NCI-H128 (cell line): ENCODE measurements at regions not wholly inside any gene's neighbourhood (a gene's known extent, or its start where the extent isn't known, plus 50 kb on each side); places are given as distances from the start of the nearest gene placed in this dataset.

ENCODE experiments used
- DNase-seq: peaks from one replicate; lab custom pipeline; 2025; ENCODE audit not compliant: unreplicated experiment; lab: John Stamatoyannopoulos, UW

DNA sequence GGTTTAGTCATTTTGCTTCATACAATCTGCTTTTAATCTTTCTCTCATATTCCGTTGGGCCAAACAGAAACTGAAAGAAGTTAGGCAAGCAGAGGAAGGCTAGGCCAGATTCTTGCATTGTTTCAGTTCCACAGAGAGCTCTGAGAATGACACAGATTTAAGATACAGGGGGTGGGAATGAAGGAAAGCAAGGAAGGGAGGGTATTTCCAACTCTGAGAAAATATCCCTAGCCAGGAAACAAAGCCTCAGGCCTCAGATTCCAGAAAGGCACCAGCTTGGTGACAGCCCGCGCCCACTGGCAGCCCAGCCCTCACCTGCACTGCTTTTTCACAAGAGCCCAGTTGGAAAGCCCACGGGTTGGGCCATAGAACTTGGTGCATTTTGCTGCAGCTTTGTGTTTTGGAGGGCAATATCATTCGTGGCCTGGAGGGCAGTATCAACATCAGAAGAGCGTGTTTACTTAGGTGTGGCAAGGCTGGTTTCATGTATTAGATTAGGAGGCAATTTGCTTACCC lies 63.5 kb downstream of the ENC1 start:
- no peak for DNase-seq

DNA sequence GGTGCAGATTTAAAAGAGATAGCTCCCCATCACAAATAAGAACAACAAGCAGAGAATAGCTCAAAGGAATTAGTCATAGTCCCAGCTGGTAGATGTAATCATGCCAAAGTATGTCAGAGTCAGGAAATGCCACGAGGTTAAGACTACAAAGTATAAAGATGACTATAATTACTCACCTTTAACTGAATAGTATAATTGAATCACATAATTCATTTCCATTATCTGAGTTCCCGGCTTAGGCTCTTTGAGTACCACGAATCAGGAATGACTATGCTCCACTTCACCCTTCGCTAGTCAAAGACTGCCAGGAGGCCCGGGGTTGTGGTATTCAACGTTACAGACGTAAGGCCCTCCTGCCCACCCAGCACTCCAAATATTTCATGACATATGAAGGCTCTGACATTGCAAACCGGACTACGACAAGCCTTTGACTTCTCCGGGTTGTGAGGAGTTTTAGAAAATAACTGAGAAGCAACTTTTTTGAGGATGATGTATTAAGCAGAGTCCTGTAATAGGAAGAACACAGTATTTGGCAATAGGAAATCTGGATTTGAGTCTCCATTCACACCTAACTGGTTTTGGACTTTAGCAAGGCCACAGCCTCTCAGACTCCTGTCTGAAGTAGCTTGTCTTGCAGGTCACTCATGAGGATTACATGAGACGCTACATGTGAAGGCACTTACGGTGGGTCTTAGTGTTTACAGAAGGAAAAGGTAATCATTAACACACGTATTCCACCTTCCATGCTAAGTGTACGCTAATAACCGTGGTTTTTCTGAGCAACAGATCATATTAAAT lies 64.6 kb downstream of the ENC1 start:
- no peak for DNase-seq

DNA sequence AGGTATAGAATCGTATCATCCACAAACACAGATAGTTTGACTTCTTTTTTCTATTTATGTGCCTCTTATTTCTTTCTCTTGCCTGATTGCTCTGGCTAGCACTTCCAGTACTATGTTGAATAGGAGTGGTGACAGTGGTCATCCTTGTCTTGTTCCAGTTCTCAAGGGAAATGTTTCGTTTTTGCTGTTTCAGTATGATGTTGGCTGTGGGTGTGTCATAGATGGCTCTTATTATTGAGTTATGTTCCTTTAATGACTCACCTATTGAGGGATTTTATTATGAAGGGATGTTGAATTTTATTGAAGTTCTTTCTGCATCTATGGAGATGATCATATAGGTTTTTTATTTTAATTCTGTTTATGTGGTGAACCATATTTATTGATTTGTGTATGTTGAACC lies 70.3 kb downstream of the ENC1 start:
- DNase-seq, result no peak

DNA sequence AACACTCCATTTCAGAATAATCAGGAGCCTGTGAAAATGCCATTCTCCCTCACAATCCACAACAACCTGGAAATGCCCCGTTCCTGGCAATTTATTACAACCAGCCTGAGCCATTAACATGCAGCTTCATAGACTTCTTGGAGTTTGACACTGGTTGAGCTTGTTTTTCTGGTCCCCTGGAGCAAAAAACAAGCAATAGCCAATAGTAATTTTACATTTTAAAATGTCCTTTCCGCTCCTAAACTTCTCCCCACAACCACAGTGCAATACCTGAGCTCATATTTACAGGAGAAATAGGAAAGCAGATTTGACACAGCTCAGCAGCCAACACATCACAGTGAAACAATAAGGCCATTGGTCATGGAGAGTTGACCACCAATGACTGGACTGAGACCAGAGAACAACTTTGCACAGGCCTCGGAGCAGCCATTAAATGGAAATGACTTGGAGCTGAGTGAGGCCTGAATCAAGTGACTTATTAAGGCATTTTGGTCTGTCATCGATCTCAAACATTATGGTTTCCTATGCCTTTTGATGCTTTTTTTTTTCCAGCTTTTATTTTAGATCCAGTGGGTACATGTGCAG lies 73.0 kb downstream of the ENC1 start:
- no peak for DNase-seq

DNA sequence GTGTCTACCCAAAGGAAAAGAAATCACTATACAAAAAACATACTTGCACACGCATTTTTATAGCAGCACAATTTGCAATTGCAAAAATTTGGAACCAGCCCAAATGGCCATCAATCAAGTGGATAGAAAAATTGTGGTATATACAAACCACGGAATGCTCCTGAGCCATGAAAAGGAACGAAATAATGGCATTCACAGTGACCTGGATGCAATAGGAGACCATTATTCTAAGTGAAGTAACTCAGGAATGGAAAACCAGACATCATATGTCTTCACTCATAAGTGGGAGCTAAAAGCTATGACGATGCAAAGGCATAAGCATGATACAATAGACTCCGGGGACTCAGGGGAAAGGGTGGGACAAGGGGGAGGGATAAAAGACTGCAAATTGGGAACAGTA lies 78.4 kb downstream of the ENC1 start:
- no peak for DNase-seq

DNA sequence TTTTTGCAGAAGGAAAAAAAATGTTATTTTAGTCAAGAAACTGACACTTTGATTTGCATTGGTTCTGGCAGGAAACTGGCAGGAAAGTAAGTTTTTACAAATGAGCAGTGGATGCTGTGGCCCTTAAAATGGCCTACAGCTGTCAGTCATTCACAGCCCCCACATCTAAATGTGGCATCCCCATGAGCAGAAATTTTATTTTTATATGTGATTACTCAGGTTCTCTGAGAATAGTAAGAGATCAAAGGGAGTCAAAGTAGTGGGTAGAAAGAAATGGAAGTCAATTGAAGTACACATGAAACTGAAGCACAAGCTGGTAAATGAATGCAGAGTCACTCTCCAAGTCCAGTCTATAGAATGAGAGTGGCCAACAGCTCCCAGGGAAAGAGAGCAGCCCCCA lies 80.3 kb downstream of the ENC1 start:
- DNase-seq, result no peak

DNA sequence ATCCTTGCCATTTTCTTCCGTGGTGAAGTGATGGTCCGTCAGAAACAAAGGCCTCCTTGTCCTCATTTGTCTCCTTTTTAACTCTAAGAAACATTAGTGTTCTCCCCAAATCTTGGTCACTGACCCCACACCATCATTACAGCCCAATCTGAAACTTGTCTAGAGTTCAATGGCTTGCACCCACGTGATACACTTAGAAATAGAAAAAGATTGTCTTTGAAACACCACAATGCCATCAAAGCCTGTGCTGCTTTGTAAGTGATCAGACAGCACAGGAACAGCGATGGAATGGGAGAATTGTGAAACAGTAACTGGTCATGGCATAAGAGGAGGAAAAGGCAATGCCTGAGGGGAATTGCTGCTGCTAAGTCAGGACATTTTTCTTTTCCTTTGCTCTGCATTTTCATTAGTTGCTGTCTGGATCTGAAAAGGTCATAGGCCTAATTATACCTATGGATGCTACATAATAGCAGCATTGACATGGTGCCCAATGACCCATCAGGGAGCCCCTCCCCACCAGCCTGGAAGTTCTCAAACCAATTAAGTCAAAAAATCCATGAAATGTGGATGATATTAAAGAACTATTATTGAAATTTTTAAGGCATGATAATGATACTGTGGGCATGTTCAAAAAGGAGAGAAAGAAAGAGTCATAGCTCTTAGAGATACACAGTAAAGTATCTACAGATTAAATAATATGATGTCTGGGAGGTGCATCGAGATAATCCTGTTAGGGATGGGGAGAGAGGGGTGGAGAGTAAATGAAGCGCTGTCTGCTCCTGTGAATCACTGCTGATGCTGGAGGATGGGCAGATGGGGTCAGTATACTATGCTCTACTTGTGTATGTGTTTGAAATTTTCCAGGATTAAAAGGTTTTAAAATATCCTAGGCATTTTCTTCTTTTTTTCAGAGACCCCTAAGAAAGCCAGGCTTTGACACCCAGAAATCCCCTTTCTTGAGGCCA lies 83.6 kb downstream of the ENC1 start:
- DNase-seq, result no peak

DNA sequence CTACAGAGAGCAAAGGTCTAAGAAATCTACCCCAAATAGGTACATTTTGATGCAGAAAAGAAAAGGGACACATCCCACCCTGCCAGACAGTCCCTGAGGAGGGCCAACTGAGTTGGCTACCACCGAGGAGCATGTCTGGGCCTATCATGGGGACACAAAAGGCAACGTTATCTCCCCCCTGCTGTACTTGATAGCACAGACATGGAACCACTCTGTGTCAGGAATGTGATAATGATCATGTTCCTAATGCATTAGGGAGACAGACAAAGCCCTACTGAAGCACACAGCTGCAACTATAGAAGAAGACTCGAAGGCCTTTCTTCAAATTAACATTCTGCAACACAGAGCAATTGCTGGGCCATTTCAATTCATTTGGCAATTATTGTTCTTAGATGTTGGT lies 84.5 kb downstream of the ENC1 start:
- no peak for DNase-seq

DNA sequence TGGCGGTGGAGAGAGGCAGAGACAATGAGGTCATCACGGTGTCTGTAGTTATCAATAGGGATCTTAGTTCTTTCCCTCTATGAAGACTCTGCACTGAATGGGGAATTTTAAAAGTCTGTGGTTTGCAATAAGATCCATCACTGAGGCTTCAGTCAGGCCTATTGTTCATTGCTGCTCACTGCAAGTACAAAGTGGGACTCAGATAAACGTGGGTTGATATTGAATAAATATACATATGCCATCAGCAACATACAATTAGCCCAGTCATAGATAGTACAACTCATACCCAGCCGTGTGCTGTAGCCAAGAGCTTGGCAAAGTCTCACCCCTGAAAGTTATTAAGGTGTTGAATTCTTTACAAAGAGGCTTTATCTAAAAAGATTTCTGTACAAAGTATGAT lies 88.4 kb downstream of the ENC1 start:
- no peak for DNase-seq

DNA sequence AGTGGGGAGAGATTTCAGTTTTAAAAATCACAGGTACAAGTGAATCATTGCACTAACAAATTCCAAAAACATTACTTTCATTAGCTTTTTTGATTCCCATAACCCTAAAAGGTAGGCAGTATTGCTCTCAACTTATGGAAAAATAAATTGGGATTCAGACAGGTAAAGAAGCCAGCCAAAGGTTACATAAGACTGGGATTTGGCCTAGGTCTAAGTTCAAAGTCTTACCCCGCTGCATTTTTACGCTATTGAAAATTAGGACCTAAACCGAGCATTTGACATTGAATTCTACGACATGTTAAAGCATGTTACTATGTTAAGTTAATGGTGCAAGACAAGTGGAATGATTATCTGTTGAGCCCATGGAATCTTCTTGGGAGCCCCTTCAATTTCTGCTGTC lies 89.6 kb downstream of the ENC1 start:
- DNase-seq, result no peak

DNA sequence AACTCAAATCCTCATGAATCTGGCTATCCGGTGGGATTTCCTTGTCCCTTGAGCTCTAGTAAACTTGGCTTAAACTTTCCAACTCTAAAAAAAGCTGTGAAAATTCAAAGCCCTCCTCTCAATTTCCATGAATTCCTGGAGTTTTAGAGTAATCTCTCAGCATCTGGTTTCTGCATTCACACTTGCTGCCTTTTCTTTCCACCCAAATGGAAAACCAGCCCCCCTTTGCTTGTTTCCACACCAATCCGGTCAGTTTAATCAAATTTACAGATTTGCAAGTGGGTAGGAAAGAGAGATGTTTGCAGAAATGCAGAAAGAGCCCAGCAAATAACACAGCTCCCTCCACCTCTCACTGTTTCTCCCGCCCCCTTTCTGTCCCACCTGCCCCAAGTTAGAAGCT lies 91.1 kb downstream of the ENC1 start:
- DNase-seq, result no peak

DNA sequence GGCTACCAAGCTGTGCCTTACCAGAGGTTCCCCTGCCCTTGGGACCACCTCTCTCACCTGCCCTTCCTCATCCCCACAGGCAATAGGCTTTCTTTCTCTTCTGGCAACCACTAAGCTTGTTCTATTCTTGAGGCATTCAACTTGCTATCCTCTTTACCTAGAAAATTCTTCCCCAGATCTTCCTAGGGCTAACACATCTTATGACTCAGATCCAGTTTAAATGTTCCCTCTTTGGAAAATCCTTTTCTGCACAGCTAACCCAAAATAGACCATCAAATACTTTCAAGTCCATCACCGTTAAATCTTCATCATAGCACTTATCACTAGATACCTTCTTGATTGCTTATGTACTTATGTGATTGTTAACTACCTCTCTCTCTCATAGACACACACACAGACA lies 93.7 kb downstream of the ENC1 start:
- no peak for DNase-seq

DNA sequence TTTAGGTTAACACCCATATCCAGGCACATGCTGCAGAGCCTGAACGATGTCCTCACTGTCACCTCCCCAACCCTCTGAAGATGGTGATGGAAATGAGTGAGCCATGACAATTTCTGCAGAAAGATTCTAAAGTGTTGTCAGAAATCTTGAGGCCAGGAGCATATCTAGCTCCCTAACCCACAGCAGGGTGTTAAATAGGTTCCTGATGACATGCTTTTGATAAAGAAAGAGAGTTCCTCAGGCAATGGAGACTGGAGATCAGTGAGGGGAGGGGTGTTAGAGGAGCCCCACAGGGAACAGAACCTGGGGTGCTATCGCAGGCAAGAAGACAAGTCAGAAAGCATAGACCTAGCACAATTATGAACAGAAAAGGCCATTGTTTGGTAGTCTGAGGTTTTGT lies 95.7 kb downstream of the ENC1 start:
- no peak for DNase-seq

DNA sequence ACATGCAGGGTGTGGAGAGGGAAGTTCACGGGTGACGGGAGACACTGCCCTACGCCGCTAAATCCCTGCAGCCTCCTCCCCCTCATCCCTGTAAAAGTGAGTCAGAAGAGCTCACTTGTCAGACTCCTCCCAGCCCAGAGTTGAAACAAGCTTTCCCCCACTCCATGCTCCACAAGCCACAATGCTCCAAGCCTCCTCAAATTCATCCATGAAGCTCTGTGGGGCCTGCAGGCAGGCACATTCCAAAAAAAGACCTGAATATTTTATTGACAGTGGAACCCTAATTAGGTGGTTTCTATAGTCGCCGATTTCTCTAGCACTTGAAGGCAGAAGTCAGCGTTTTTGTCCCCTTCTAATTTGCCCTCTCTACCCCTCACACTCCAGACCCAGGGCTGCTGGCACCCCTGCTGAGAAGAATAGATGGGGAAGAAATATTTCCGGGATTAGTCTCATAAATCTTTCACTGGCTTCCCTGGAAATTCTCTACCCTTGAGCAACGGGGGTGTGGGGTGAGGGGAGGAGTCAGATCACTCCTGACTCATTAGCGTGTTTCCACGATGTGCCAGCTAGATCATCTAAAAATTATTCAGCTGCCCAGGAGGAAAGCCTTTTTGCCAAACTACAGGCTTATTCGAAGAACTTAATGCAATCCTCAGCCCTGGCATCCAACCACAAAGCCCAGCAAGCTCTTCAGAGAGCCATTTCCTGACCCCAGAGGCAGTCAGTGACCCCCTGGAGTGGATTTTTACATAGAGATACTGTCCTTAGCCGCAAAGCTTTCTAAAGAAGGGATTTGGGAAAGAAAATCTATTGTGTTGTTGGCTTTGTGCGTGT lies 97.1 kb downstream of the ENC1 start:
- DNase-seq, result no peak

DNA sequence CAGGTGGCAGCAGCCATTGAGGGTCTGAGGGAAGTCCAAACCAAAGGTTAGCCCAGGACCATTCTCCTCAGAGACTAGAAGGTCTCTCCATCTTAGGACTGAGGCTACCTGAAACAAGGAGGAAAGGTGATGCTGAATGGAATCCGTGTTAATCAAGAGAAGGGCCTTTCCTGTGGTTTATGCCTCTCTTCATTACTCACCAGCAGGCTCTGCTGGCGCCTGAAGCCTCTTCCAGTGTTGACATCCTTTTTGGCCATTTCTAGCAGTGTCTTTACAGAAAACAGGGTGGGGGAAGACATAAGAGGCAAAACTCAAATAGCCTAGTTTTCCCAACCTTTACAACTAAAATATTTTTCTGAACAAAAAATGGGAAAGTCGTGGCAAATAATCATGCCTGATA lies 98.0 kb downstream of the ENC1 start:
- DNase-seq, result no peak

DNA sequence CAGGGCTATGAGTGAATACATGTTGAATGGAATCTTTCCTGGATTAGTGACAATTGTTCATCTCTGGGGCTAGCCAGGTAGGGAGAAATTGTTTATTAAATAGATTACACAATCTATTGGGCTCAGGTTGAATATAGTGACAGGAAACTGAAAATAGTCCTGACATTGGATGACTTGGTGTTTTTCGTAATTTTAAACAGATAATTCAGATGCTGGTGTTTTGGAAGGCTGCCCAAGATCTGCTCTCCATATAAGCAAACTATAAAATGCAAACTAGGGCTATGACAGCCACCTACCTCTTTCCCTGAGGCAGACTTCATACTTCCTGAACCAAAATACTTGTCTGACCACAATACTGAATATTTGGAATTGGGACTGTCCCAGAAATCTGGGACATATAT lies 99.1 kb downstream of the ENC1 start:
- DNase-seq, result no peak

DNA sequence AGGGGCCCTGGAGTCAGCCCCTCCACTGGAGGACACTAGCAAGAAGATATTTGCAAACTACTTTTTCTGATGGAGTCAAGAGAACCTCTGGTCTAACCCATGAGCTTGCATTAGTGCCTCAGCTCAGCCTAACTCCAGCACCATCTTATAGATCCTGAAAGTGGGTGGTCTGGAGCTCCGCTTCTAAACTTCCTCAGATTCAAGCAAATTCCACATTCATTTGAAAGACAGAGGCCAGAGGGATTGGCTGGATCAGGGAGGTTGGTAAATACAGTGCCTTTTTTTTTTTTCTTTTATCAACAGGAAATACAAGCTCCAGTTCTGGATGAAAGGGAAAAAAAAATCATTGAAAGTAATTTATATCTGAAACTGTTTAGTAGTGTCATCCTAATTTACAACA lies 99.9 kb downstream of the ENC1 start:
- DNase-seq, result no peak

DNA sequence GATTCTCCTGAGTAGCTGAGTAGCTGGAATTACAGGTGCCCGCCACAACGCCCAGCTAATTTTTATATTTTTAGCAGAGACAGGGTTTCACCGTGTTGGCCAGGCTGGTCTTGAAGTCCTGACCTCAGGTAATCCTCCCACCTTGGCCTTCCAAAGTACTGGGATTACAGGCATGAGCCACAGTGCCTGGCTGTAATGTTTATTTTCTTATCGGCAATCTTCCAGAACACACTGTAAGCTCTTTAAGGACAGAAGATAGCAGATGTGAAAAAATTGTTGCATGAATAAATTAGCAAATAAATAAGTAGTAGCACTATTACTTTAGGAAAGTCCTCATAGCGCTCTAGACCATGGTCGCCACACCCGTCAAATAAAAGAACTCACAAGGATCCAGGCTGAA lies 100.5 kb downstream of the ENC1 start:
- no peak for DNase-seq

DNA sequence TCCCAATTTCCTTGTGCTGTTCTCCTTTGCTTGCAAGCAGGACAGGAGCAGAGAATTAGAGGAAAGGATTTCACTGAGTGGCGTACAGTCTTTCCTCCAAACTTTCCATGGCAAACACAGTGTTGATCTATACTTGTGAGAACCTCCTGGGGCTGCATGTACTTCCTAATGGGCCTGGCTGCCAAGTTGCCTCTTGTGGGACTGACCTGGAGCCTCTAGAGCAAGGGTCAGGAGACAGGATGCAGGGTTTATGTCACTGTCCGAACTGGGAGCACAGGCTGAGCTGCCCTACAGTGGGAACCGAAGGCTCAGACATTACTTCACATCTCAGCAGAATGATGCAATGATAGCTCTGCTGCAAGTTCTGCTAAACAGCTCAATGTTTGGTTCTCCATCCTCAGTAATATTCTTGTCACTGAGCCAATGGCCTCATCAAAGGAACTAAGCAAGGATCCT lies 102.3 kb downstream of the ENC1 start:
- DNase-seq, result no peak

DNA sequence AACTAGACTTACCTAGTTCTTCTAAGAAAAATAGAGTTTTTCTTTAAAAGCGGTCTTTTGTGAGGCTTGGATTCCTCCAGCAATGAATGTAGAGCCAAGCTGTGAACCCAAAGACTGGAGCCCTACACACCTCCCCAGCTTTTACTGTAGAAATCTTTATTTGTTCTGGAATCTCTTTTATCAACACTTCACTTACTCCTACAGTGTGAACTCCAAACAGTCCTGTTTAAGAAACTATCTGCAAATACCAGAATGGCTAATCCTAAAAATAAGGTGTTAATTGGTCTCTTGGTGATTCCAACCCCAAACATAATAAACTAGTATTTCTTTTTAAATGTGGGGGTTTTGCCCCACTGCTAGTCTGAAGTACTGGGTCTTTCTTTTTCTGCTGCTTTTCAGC lies 103.9 kb downstream of the ENC1 start:
- no peak for DNase-seq

DNA sequence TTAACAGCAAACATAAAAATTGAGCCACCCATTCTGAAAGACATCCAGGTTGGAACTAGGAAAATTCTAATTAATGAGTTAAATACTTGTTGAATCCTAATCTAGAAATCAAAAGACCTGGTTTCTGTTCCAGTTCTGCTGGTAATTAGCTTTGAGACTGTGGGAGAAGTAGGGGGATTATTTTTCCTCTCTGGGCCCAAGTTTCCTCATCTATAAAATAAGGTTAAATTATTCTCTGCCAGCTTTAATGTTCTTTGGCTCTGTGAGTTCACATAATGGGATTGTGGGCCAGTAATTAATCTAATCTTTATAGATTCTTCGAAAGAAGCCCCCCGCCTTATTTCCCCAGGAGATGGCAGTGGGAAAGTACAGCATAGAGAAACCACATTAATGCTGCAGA lies 104.6 kb downstream of the ENC1 start:
- DNase-seq, result no peak
